ENCODE measurements at regions not wholly inside any gene's neighbourhood (a gene's known extent, or its start where the extent isn't known, plus 50 kb on each side); places are given as distances from the start of the nearest gene placed in this dataset.

DNA sequence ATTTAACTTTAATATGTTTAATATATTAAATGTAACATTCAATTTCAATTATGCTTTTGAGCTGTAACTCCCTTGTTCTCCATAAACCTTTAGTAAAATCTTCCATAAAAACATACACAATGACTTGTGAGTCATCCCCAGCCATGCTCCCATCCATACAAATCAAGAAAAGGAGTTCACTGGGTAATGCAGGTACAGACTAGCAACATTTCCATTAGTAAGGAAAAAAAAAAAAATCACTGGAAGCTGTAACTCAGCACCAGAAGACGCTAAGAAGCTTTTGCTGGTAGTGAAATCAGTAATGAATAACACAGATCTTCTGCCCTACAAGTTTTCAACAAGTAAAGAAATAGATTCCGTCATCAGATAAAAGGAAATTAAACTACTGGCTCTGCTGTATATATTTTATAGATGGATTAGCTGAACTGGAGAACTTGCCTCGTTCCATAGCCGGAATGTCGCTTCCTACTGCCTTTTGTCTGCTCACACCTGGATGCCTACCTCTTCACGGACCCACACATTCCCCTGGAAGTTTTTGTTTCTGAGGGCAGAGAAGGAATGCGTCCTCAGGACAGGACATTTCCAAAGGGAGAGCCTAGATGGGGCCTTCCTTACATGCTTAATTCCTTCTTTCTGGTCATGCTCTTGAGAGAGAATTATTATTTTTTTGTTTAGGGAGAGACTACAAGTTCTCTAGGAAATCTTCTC is 298.4 kb upstream of the ANKRD50 start:
- TF ChIP-seq, protein P1, sequence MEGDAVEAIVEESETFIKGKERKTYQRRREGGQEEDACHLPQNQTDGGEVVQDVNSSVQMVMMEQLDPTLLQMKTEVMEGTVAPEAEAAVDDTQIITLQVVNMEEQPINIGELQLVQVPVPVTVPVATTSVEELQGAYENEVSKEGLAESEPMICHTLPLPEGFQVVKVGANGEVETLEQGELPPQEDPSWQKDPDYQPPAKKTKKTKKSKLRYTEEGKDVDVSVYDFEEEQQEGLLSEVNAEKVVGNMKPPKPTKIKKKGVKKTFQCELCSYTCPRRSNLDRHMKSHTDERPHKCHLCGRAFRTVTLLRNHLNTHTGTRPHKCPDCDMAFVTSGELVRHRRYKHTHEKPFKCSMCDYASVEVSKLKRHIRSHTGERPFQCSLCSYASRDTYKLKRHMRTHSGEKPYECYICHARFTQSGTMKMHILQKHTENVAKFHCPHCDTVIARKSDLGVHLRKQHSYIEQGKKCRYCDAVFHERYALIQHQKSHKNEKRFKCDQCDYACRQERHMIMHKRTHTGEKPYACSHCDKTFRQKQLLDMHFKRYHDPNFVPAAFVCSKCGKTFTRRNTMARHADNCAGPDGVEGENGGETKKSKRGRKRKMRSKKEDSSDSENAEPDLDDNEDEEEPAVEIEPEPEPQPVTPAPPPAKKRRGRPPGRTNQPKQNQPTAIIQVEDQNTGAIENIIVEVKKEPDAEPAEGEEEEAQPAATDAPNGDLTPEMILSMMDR (IDR thresholded peaks at IDR 0.05; ENCODE audit: control extremely low read depth, extremely low read depth) = no peak
- H3K27ac ChIP-seq (ENCODE audit: low read depth in 1 of 2, low read length in 1 of 2) = no peak overlapping the region
- WGBS, 2 donors = 88 to 91% methylated on average over 7 of the region's 7 CpGs
- DNase-seq = no peak
- no peak for ATAC-seq (ENCODE audit: insufficient read depth, low FRiP score)
- H3K4me1 ChIP-seq (ENCODE audit: control insufficient read depth in 5 of 5, insufficient read depth in 5 of 5, low read length in 5 of 5) = no peaks in the 10 kb centered on the region
- H3K9ac ChIP-seq (ENCODE audit: insufficient read depth in 1 of 2, low read length in 2 of 2) = no peak overlapping the region
- peaks cover 0 to 4% (median under 1%) of the 10 kb centered on the region in 4 donors for H3K9me3 ChIP-seq (ENCODE audit: control insufficient read depth in 4 of 4, insufficient read depth in 3 of 4, low read length in 3 of 4)
- H3K36me3 ChIP-seq (ENCODE audit: control insufficient read depth in 4 of 4, insufficient read depth in 4 of 4, low read length in 4 of 4) = no peaks in the 10 kb centered on the region
- H3K27me3 ChIP-seq (ENCODE audit: control insufficient read depth in 3 of 3, insufficient read depth in 3 of 3, low read length in 2 of 3) = no peaks in the 10 kb centered on the region
- no peak overlapping the region for H3K4me3 ChIP-seq

GRCh38 chr4:125008676-125009075 is 296.1 kb upstream of the ANKRD50 start:
- no peak overlapping the region for H3K27ac ChIP-seq (ENCODE audit: low read depth in 1 of 2, low read length in 1 of 2)
- no peaks in the 10 kb centered on the region for H3K4me1 ChIP-seq (ENCODE audit: control insufficient read depth in 5 of 5, insufficient read depth in 5 of 5, low read length in 5 of 5)
- DNase-seq (no peak), ATAC-seq (ENCODE audit: insufficient read depth, low FRiP score) (no peak)
- no peaks in the 10 kb centered on the region for H3K36me3 ChIP-seq (ENCODE audit: control insufficient read depth in 4 of 4, insufficient read depth in 4 of 4, low read length in 4 of 4)
- H3K27me3 ChIP-seq (ENCODE audit: control insufficient read depth in 3 of 3, insufficient read depth in 3 of 3, low read length in 2 of 3) = no peaks in the 10 kb centered on the region
- WGBS, 2 donors = 96% methylated on average over 1 of the region's 1 CpG
- TF ChIP-seq, protein P1 (IDR thresholded peaks at IDR 0.05; ENCODE audit: control extremely low read depth, extremely low read depth) = no peak
- no peak overlapping the region for H3K4me3 ChIP-seq
- H3K9ac ChIP-seq (ENCODE audit: insufficient read depth in 1 of 2, low read length in 2 of 2) = no peak overlapping the region
- H3K9me3 ChIP-seq (ENCODE audit: control insufficient read depth in 4 of 4, insufficient read depth in 3 of 4, low read length in 3 of 4) = peaks cover 0 to 4% (median 0%) of the 10 kb centered on the region in 4 donors

GRCh38 chr4:125004676-125005075 is 292.1 kb upstream of the ANKRD50 start:
- H3K9ac ChIP-seq (ENCODE audit: insufficient read depth in 1 of 2, low read length in 2 of 2) = no peak overlapping the region
- H3K4me3 ChIP-seq = no peak overlapping the region
- no peaks in the 10 kb centered on the region for H3K4me1 ChIP-seq (ENCODE audit: control insufficient read depth in 5 of 5, insufficient read depth in 5 of 5, low read length in 5 of 5)
- ATAC-seq (ENCODE audit: insufficient read depth, low FRiP score) = no peak
- H3K27ac ChIP-seq (ENCODE audit: low read depth in 1 of 2, low read length in 1 of 2) = no peak overlapping the region
- H3K9me3 ChIP-seq (ENCODE audit: control insufficient read depth in 4 of 4, insufficient read depth in 3 of 4, low read length in 3 of 4) = peaks cover 0 to 4% (median 0%) of the 10 kb centered on the region in 4 donors
- no peaks in the 10 kb centered on the region for H3K27me3 ChIP-seq (ENCODE audit: control insufficient read depth in 3 of 3, insufficient read depth in 3 of 3, low read length in 2 of 3)
- H3K36me3 ChIP-seq (ENCODE audit: control insufficient read depth in 4 of 4, insufficient read depth in 4 of 4, low read length in 4 of 4) = no peaks in the 10 kb centered on the region
- TF ChIP-seq, protein P1 (IDR thresholded peaks at IDR 0.05; ENCODE audit: control extremely low read depth, extremely low read depth) = no peak
- 93 to 96% methylated on average over 3 of the region's 3 CpGs for WGBS, 2 donors
- no peak for DNase-seq

- Histone ChIP-seq H3K27ac (ENCODE audit: low read depth in 1 of 2, low read length in 1 of 2) (no peak overlapping the region), H3K9me3 (ENCODE audit: control insufficient read depth in 4 of 4, insufficient read depth in 3 of 4, low read length in 3 of 4) (peaks cover 0 to 4% (median 0%) of the 10 kb centered on the region in 4 donors), H3K36me3 (ENCODE audit: control insufficient read depth in 4 of 4, insufficient read depth in 4 of 4, low read length in 4 of 4) (no peaks in the 10 kb centered on the region), H3K27me3 (ENCODE audit: control insufficient read depth in 3 of 3, insufficient read depth in 3 of 3, low read length in 2 of 3) (no peaks in the 10 kb centered on the region), H3K9ac (ENCODE audit: insufficient read depth in 1 of 2, low read length in 2 of 2) (no peak overlapping the region), H3K4me1 (ENCODE audit: control insufficient read depth in 5 of 5, insufficient read depth in 5 of 5, low read length in 5 of 5) (no peaks in the 10 kb centered on the region), H3K4me3 (no peak overlapping the region)
- no peak for DNase-seq
- 92% methylated on average over 3 of the region's 3 CpGs for WGBS, 2 donors
- TF ChIP-seq, protein P1 (IDR thresholded peaks at IDR 0.05; ENCODE audit: control extremely low read depth, extremely low read depth) = no peak
- no peak for ATAC-seq (ENCODE audit: insufficient read depth, low FRiP score)
Measured at GRCh38 chr4:125003840-125004239, 291.3 kb upstream of the ANKRD50 start.

Data from lung (tissue), 11 donors.